HG03575 (cell line): ENCODE measurements at regions not wholly inside any gene's neighbourhood (a gene's known extent, or its start where the extent isn't known, plus 50 kb on each side); places are given as distances from the start of the nearest gene placed in this dataset.

ENCODE experiments used
- ATAC-seq: cut with Tn5 transposase; IDR thresholded peaks from one replicate; pipeline ENCODE4 v1.9.1; 2021; ENCODE audit not compliant: unreplicated experiment, insufficient number of reproducible peaks, low FRiP score; ENCODE audit errors: extremely low read depth

- ATAC-seq, result no peak
Observed at GRCh38 chr10:21280971-21281572, 244.4 kb downstream of the SKIDA1 start.

GRCh38 chr10:21280037-21280436 lies 245.4 kb downstream of the SKIDA1 start:
- no peak for ATAC-seq

- ATAC-seq, result no peak
Observed at GRCh38 chr10:21279217-21279575, 246.3 kb downstream of the SKIDA1 start.

- ATAC-seq, result no peak
Observed at GRCh38 chr10:21278491-21279216, 246.8 kb downstream of the SKIDA1 start.

GRCh38 chr10:21273400-21273968 lies 252.0 kb downstream of the SKIDA1 start:
- ATAC-seq, result no peak

- ATAC-seq, result no peak
Observed at GRCh38 chr10:21272643-21273399, 252.7 kb downstream of the SKIDA1 start.

- no peak for ATAC-seq
Observed at GRCh38 chr10:21270976-21271375, 254.5 kb downstream of the SKIDA1 start.

GRCh38 chr10:21269289-21269688 lies 256.2 kb downstream of the SKIDA1 start:
- no peak for ATAC-seq

- ATAC-seq, result no peak
Observed at GRCh38 chr10:21265622-21266021, 259.9 kb downstream of the SKIDA1 start.

GRCh38 chr10:21264271-21264670 lies 261.2 kb downstream of the SKIDA1 start:
- ATAC-seq, result no peak

GRCh38 chr10:21263839-21264238 lies 261.6 kb downstream of the SKIDA1 start:
- no peak for ATAC-seq

GRCh38 chr10:21263263-21263803 lies 262.1 kb downstream of the SKIDA1 start:
- no peak for ATAC-seq

- no peak for ATAC-seq
Observed at GRCh38 chr10:21261842-21262294, 263.6 kb downstream of the SKIDA1 start.

GRCh38 chr10:21260506-21261149 lies 264.9 kb downstream of the SKIDA1 start:
- ATAC-seq, result no peak

- no peak for ATAC-seq
Observed at GRCh38 chr10:21260066-21260465, 265.4 kb downstream of the SKIDA1 start.

- ATAC-seq, result no peak
Observed at GRCh38 chr10:21257919-21258318, 267.6 kb downstream of the SKIDA1 start.

GRCh38 chr10:21257191-21257590 lies 268.3 kb downstream of the SKIDA1 start:
- no peak for ATAC-seq

GRCh38 chr10:21249435-21249834 lies 276.0 kb downstream of the SKIDA1 start:
- ATAC-seq, result no peak

- no peak for ATAC-seq
Observed at GRCh38 chr10:21247592-21247991, 277.9 kb downstream of the SKIDA1 start.
